H9 (cell line): ENCODE measurements at regions not wholly inside any gene's neighbourhood (a gene's known extent, or its start where the extent isn't known, plus 50 kb on each side); places are given as distances from the start of the nearest gene placed in this dataset.

ENCODE experiments used
- DNase-seq: peaks from one replicate; pipeline ENCODE4 v3.0.0-alpha.2; 2017
- H2AFZ ChIP-seq: one replicate; pipeline ENCODE4 v1.6.1; 2013; ENCODE audit warnings: mild to moderate bottlenecking, low read length, control low read depth, moderate library complexity
- H2AK5ac ChIP-seq: 2 replicates; pipeline ENCODE4 v1.6.1; 2013; ENCODE audit warnings: low read length, control low read depth, mixed read lengths; ENCODE audit not compliant: insufficient read length
- H2BK120ac ChIP-seq: one replicate; pipeline ENCODE4 v1.6.1; 2013; ENCODE audit warnings: low read depth, mild to moderate bottlenecking, low read length, control low read depth, inconsistent platforms; ENCODE audit not compliant: poor library complexity, severe bottlenecking
- H2BK12ac ChIP-seq: 2 replicates; pipeline ENCODE4 v1.6.1; 2013; ENCODE audit warnings: low read length, control low read depth, mixed read lengths, low read depth; ENCODE audit not compliant: insufficient read length
- H2BK15ac ChIP-seq: 2 replicates; pipeline ENCODE4 v1.6.1; 2013; ENCODE audit warnings: low read depth, low read length, control low read depth
- H2BK20ac ChIP-seq: one replicate; pipeline ENCODE4 v1.6.1; 2013; ENCODE audit warnings: low read depth, mild to moderate bottlenecking, low read length, control low read depth, inconsistent platforms; ENCODE audit not compliant: poor library complexity, severe bottlenecking
- H2BK5ac ChIP-seq: 2 replicates; pipeline ENCODE4 v1.6.1; 2013; ENCODE audit warnings: low read length, control low read depth, mixed read lengths; ENCODE audit not compliant: insufficient read length
- H3K14ac ChIP-seq: 2 replicates; pipeline ENCODE4 v1.6.1; 2013; ENCODE audit warnings: low read length, control low read depth; ENCODE audit not compliant: insufficient read depth
- H3K18ac ChIP-seq: 2 replicates; pipeline ENCODE4 v1.6.1; 2013; ENCODE audit warnings: low read depth, mild to moderate bottlenecking, mixed read lengths, low read length, control low read depth; ENCODE audit not compliant: insufficient read length
- H3K23ac ChIP-seq: 2 replicates; pipeline ENCODE4 v1.6.1; 2013; ENCODE audit warnings: low read length, control low read depth, mixed read lengths, low read depth; ENCODE audit not compliant: insufficient read length
- H3K23me2 ChIP-seq: 2 replicates; pipeline ENCODE4 v1.6.1; 2013; ENCODE audit warnings: low read depth, mild to moderate bottlenecking, mixed read lengths, low read length, control low read depth; ENCODE audit not compliant: insufficient read length, poor library complexity, severe bottlenecking
- H3K27ac ChIP-seq: 2 replicates; pipeline ENCODE4 v1.5.1; 2013; ENCODE audit warnings: low read length, control low read depth, mixed read lengths, low read depth; ENCODE audit not compliant: insufficient read length
- H3K27me3 ChIP-seq: 2 replicates; pipeline ENCODE4 v1.6.1; 2013; ENCODE audit warnings: low read length, control low read depth, inconsistent platforms; ENCODE audit not compliant: insufficient read depth
- H3K4ac ChIP-seq: 2 replicates; pipeline ENCODE4 v1.6.1; 2013; ENCODE audit warnings: low read depth, mild to moderate bottlenecking, control low read depth, inconsistent platforms, low read length, moderate library complexity
- H3K4me1 ChIP-seq: 2 replicates; pipeline ENCODE4 v1.6.1; 2013; ENCODE audit warnings: low read length, control low read depth, inconsistent platforms; ENCODE audit not compliant: insufficient read depth
- H3K4me2 ChIP-seq: 2 replicates; pipeline ENCODE4 v1.6.1; 2013; ENCODE audit warnings: low read length, control low read depth, mixed read lengths; ENCODE audit not compliant: insufficient read length, insufficient read depth
- H3K56ac ChIP-seq: 2 replicates; pipeline ENCODE4 v1.6.1; 2013; ENCODE audit warnings: low read depth, mild to moderate bottlenecking, mixed read lengths, low read length, control low read depth; ENCODE audit not compliant: insufficient read length
- H3K79me1 ChIP-seq: 2 replicates; pipeline ENCODE4 v1.6.1; 2013; ENCODE audit warnings: low read depth, mild to moderate bottlenecking, moderate library complexity, low read length, control low read depth, inconsistent platforms; ENCODE audit not compliant: insufficient read depth, poor library complexity, severe bottlenecking
- H3K79me2 ChIP-seq: 2 replicates; pipeline ENCODE4 v1.6.1; 2013; ENCODE audit warnings: low read length, control low read depth, inconsistent platforms; ENCODE audit not compliant: insufficient read depth
- H3K9ac ChIP-seq: 2 replicates; pipeline ENCODE4 v1.6.1; 2013; ENCODE audit warnings: low read length, control low read depth, mixed read lengths; ENCODE audit not compliant: insufficient read length; ENCODE audit errors: extremely low read depth
- H3K9me3 ChIP-seq: one replicate; pipeline ENCODE4 v1.6.1; 2013; ENCODE audit warnings: low read depth, low read length, inconsistent platforms; ENCODE audit not compliant: control insufficient read depth
- H3T11ph ChIP-seq: one replicate; pipeline ENCODE4 v1.6.1; 2013; ENCODE audit warnings: mild to moderate bottlenecking, low read length, control low read depth, inconsistent platforms
- H4K20me1 ChIP-seq: one replicate; pipeline ENCODE4 v1.6.1; 2013; ENCODE audit not compliant: control insufficient read depth, insufficient read length, insufficient read depth
- H4K5ac ChIP-seq: 2 replicates; pipeline ENCODE4 v1.6.1; 2013; ENCODE audit warnings: low read depth, mild to moderate bottlenecking, mixed read lengths, low read length, control low read depth; ENCODE audit not compliant: insufficient read length
- H4K8ac ChIP-seq: replicated peaks from 2 replicates; pipeline ENCODE4 v1.6.1; 2013; ENCODE audit warnings: low read length, control low read depth, mixed read lengths, low read depth; ENCODE audit not compliant: insufficient read length
- H4K91ac ChIP-seq: 2 replicates; pipeline ENCODE4 v1.6.1; 2013; ENCODE audit warnings: low read depth, mild to moderate bottlenecking, moderate library complexity, mixed read lengths, low read length, control low read depth; ENCODE audit not compliant: insufficient read length
- H3K27ac Mint-ChIP-seq, 3 experiments: 2 replicates in 2 of 3; 3 replicates in 1 of 3; pipeline ENCODE4 v1.8.0; 2020 to 2021; ENCODE audit warnings: mixed read lengths in 3 of 3, mild to moderate bottlenecking in 1 of 3, moderate library complexity in 1 of 3
- H3K27me3 Mint-ChIP-seq: 2 replicates; pipeline ENCODE4 v1.8.0; 2021; ENCODE audit warnings: low read depth, mild to moderate bottlenecking, moderate library complexity, mixed read lengths
- H3K36me3 Mint-ChIP-seq, 3 experiments: 2 replicates in 2 of 3; 3 replicates in 1 of 3; pipeline ENCODE4 v1.8.0; 2020 to 2021; ENCODE audit warnings: low read depth in 3 of 3, mixed read lengths in 3 of 3; ENCODE audit not compliant: insufficient read depth in 1 of 3
- H3K4me1 Mint-ChIP-seq, 2 experiments: 2 replicates each; pipeline ENCODE4 v1.8.0; 2020; ENCODE audit warnings: mixed read lengths in 2 of 2
- H3K4me3 Mint-ChIP-seq, 2 experiments: 2 replicates in 1 of 2; 3 replicates in 1 of 2; pipeline ENCODE4 v1.8.0; 2020 to 2021; ENCODE audit warnings: mild to moderate bottlenecking in 2 of 2, mixed read lengths in 2 of 2, moderate library complexity in 1 of 2
- H3K9me3 Mint-ChIP-seq, 2 experiments: 2 replicates in 1 of 2; 3 replicates in 1 of 2; pipeline ENCODE4 v1.8.0; 2020; ENCODE audit warnings: mild to moderate bottlenecking in 2 of 2, mixed read lengths in 2 of 2, moderate library complexity in 1 of 2
- WGBS: extraction: QIAGEN DNeasy Blood & Tissue Kit; methylation state at CpG from one replicate; pipeline ENCODE4 v1.1.7; 2013; ENCODE audit warnings: missing lambda C conversion rate, low lambda C conversion rate, mixed read lengths; ENCODE audit not compliant: insufficient read length; ENCODE audit errors: extremely low coverage; 5-methylcytosine and 5-hydroxymethylcytosine counted together
- TF ChIP-seq, protein P1 (sequence below): fragments of 200-600 bp; sonication (generic); conservative IDR thresholded peaks from 3 replicates; pipeline ENCODE4 v1.8.0; 2021; ENCODE audit warnings: antibody characterized with exemption, mild to moderate bottlenecking

GRCh38 chr4:128463006-128463405 lies 175.4 kb upstream of the PGRMC2 start:
- Histone ChIP-seq H2AFZ (no peak overlapping the region), H3K27me3 (no peaks in the 10 kb centered on the region), H3K79me2 (no peaks in the 10 kb centered on the region), H3K18ac (no peak overlapping the region), H3K23ac (no peak overlapping the region), H2BK5ac (no peak overlapping the region), H2BK15ac (no peak overlapping the region), H3K4me1 (peaks cover 6% of the 10 kb centered on the region; the same call in 1 of the 2 replicates), H4K91ac (no peak overlapping the region), H3K79me1 (no peaks in the 10 kb centered on the region), H2BK120ac (no peak overlapping the region), H2AK5ac (no peak overlapping the region), H4K8ac (no peak overlapping the region), H3K56ac (no peak overlapping the region), H3T11ph (no peak overlapping the region), H3K27ac (no peak overlapping the region), H4K20me1 (no peaks in the 10 kb centered on the region), H3K23me2 (no peaks in the 10 kb centered on the region), H2BK20ac (no peak overlapping the region), H4K5ac (no peak overlapping the region), H3K9ac (no peak overlapping the region), H3K4me2 (no peak overlapping the region), H3K14ac (no peak overlapping the region), H3K4ac (no peak overlapping the region), H2BK12ac (no peak overlapping the region), H3K9me3 (no peaks in the 10 kb centered on the region)
- H3K27me3 Mint-ChIP-seq = no peaks in the 10 kb centered on the region
- H3K9me3 Mint-ChIP-seq = peaks cover 5 to 10% of the 10 kb centered on the region in 2 experiments; a peak in 4 of 5 replicates
- DNase-seq = no peak
- H3K4me1 Mint-ChIP-seq = peaks cover 0 to 2% of the 10 kb centered on the region in 2 experiments; a peak in 2 of 4 replicates
- WGBS = no CpG with 5 or more reads among the region's 2 CpGs
- H3K36me3 Mint-ChIP-seq = peaks cover 0 to 13% (median 2%) of the 10 kb centered on the region in 3 experiments; a peak in 4 of 7 replicates
- no peak overlapping the region; a peak in 1 of 7 replicates for H3K27ac Mint-ChIP-seq
- no peak overlapping the region for H3K4me3 Mint-ChIP-seq
- TF ChIP-seq, protein P1, sequence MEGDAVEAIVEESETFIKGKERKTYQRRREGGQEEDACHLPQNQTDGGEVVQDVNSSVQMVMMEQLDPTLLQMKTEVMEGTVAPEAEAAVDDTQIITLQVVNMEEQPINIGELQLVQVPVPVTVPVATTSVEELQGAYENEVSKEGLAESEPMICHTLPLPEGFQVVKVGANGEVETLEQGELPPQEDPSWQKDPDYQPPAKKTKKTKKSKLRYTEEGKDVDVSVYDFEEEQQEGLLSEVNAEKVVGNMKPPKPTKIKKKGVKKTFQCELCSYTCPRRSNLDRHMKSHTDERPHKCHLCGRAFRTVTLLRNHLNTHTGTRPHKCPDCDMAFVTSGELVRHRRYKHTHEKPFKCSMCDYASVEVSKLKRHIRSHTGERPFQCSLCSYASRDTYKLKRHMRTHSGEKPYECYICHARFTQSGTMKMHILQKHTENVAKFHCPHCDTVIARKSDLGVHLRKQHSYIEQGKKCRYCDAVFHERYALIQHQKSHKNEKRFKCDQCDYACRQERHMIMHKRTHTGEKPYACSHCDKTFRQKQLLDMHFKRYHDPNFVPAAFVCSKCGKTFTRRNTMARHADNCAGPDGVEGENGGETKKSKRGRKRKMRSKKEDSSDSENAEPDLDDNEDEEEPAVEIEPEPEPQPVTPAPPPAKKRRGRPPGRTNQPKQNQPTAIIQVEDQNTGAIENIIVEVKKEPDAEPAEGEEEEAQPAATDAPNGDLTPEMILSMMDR = no peak
